K562 (cell line): ENCODE measurements at regions not wholly inside any gene's neighbourhood (a gene's known extent, or its start where the extent isn't known, plus 50 kb on each side); places are given as distances from the start of the nearest gene placed in this dataset.

Experiments
- ATAC-seq: fragments of 200-7000 bp; cut with Tn5 transposase; 3 replicates; pipeline ENCODE4 v1.9.1; 2020; ENCODE audit warnings: moderate library complexity
- BruUV-seq: library from RNA; stranded (reverse); fragments of 400-500 nt; replicated peaks from 2 replicates; lab custom pipeline; 2021; lab: Mats Ljungman, UMichigan
- CTCF ChIA-PET: fragments of 300-600 bp; formaldehyde crosslinking; extraction: SDS; loops from one replicate; lab custom pipeline; 2021; ENCODE audit warnings: low intra/inter-chr PET ratio; lab: Yijun Ruan, JAX
- POLR2A ChIA-PET: fragments of 300-600, 350-650 bp; sonication (Branson Sonifier 250); formaldehyde crosslinking; extraction: SDS; loops from one replicate; lab custom pipeline; 2021; ENCODE audit warnings: antibody characterized with exemption, inconsistent platforms; lab: Yijun Ruan, JAX
- DNase-seq, 4 experiments: peaks; one replicate each; pipeline versions ENCODE4 v3.0.0 to v3.0.0-alpha.2; 2011 to 2018; ENCODE audit warnings: low spot score in 3 of 4, mixed read lengths in 3 of 4; ENCODE audit errors: extremely low read depth in 1 of 4
- FAIRE-seq: peaks from 2 replicates; lab custom pipeline; 2011; peaks lifted over from hg19 to GRCh38; lab: Jason Lieb, UNC
- H2AFZ ChIP-seq: 2 replicates; pipeline ENCODE4 v1.6.0; 2011; ENCODE audit warnings: low read depth, low read length, control low read depth, inconsistent platforms
- H3K27ac ChIP-seq: fragments of 200-600 bp; 3 replicates; pipeline ENCODE4 v1.8.0; 2011; ENCODE audit warnings: low read depth, mild to moderate bottlenecking, control low read depth, inconsistent platforms, low read length, moderate library complexity, mixed read lengths; ENCODE audit errors: extremely low read depth
- H3K27me3 ChIP-seq, 2 experiments: fragments of 300-600 bp in 1 of 2; 2 replicates in 1 of 2; 3 replicates in 1 of 2; pipeline versions ENCODE4 v1.6.0 to v1.8.0; 2011; ENCODE audit warnings: inconsistent platforms in 2 of 2, low read length in 2 of 2, mild to moderate bottlenecking in 1 of 2, mixed read lengths in 1 of 2, moderate library complexity in 1 of 2; ENCODE audit not compliant: control insufficient read depth in 2 of 2, insufficient read depth in 2 of 2
- H3K36me3 ChIP-seq: fragments of 300-600 bp; 3 replicates; pipeline ENCODE4 v1.8.0; 2011; ENCODE audit warnings: mild to moderate bottlenecking, low read length, inconsistent platforms; ENCODE audit not compliant: control insufficient read depth, insufficient read depth
- H3K4me1 ChIP-seq, 2 experiments: fragments of 200-600 bp in 1 of 2; replicated peaks in 1 of 2; 2 replicates in 1 of 2; 3 replicates in 1 of 2; pipeline versions ENCODE4 v1.5.1 to v1.8.0; 2011; ENCODE audit warnings: inconsistent platforms in 2 of 2, low read length in 2 of 2, mild to moderate bottlenecking in 1 of 2, mixed read lengths in 1 of 2, moderate library complexity in 1 of 2; ENCODE audit not compliant: control insufficient read depth in 2 of 2, insufficient read depth in 2 of 2
- H3K4me2 ChIP-seq: 2 replicates; pipeline ENCODE4 v1.6.1; 2011; ENCODE audit warnings: low read length, control low read depth, inconsistent platforms, mixed read lengths; ENCODE audit not compliant: insufficient read depth
- H3K4me3 ChIP-seq: fragments of 200-600 bp; sonication (generic), shearing (Covaris generic); 2 replicates; pipeline ENCODE4 v1.5.1; 2016; ENCODE audit warnings: control low read depth, inconsistent platforms
- H3K79me2 ChIP-seq: fragments of 200-600 bp; 3 replicates; pipeline ENCODE4 v1.8.0; 2011; ENCODE audit warnings: low read length, inconsistent platforms; ENCODE audit not compliant: control insufficient read depth, insufficient read depth
- H3K9ac ChIP-seq, 2 experiments: 2 replicates each; pipeline versions ENCODE4 v1.6.0 to v1.6.1; 2011; ENCODE audit warnings: low read depth in 2 of 2, low read length in 2 of 2, control low read depth in 1 of 2, inconsistent platforms in 1 of 2, mild to moderate bottlenecking in 1 of 2, mixed read lengths in 1 of 2; ENCODE audit not compliant: insufficient read depth in 1 of 2
- H3K9me1 ChIP-seq: one replicate; pipeline ENCODE4 v1.6.0; 2011; ENCODE audit warnings: inconsistent platforms, mild to moderate bottlenecking, low read length, moderate library complexity; ENCODE audit not compliant: control insufficient read depth, insufficient read depth
- H3K9me3 ChIP-seq: replicated peaks from 2 replicates; pipeline ENCODE4 v1.5.1; 2011; ENCODE audit warnings: low read depth, low read length, inconsistent platforms; ENCODE audit not compliant: control insufficient read depth, insufficient read depth
- H4K20me1 ChIP-seq: replicated peaks from 2 replicates; pipeline ENCODE4 v1.6.1; 2011; ENCODE audit warnings: low read length, inconsistent platforms, mixed read lengths; ENCODE audit not compliant: control insufficient read depth, insufficient read depth
- CREB5 ChIP-seq: fragments of 250-450 bp; sonication (Bioruptor Pico); IDR thresholded peaks from 2 replicates; pipeline ENCODE4 v1.5.0; 2020; ENCODE audit warnings: mild to moderate bottlenecking
- POLR2G ChIP-seq: fragments of 200-400 bp; formaldehyde crosslinking; IDR thresholded peaks from 2 replicates; pipeline ENCODE4 v1.6.1; 2017; ENCODE audit warnings: low read depth, mild to moderate bottlenecking, antibody characterized with exemption, low read length, moderate library complexity
- SETDB1 ChIP-seq: IDR thresholded peaks from one replicate; pipeline ENCODE4 v1.6.1; 2012; ENCODE audit warnings: low read length, control low read depth, inconsistent platforms
- ZNF41 ChIP-seq: fragments of 250-450 bp; sonication (Bioruptor Pico); conservative IDR thresholded peaks from 2 replicates; pipeline ENCODE4 v1.4.0; 2020; ENCODE audit warnings: mild to moderate bottlenecking
- ZNF780A ChIP-seq: fragments of 250-450 bp; sonication (Bioruptor Pico); IDR thresholded peaks from 2 replicates; pipeline ENCODE4 v1.5.0; 2021; ENCODE audit warnings: mild to moderate bottlenecking
- WGBS: fragments of 100-300 bp; shearing (Covaris generic); methylation state at CpG from one replicate; pipeline ENCODE4 v1.1.6; 2016; ENCODE audit warnings: low coverage, mixed read lengths; ENCODE audit not compliant: insufficient coverage; ENCODE audit errors: missing lambda C conversion rate; 5-methylcytosine and 5-hydroxymethylcytosine counted together
- in situ Hi-C: fragments of 300-500 bp; cut with MboI; formaldehyde crosslinking; loops from 4 replicates; pipeline ENCODE4 v1.15.0; 2018; ENCODE audit warnings: inconsistent platforms, mixed read lengths
- intact Hi-C: fragments of 100-400 bp; cut with micrococcal nuclease; formaldehyde crosslinking; loops from 2 replicates; pipeline ENCODE4 v1.14.2; 2022
- TF ChIP-seq, protein P1 (sequence below), 2 experiments: fragments of 450-650 bp; IDR thresholded peaks; 2 replicates each; pipeline ENCODE4 v1.6.1; 2018; ENCODE audit warnings: mild to moderate bottlenecking in 2 of 2, low read depth in 1 of 2; ENCODE audit not compliant: partially characterized antibody in 2 of 2

- intact Hi-C loops (no loop called here), in situ Hi-C loops (no loop called here)
- no peak overlapping the region for H3K4me2 ChIP-seq
- no peak overlapping the region for H3K4me3 ChIP-seq
- H3K36me3 ChIP-seq, result no peaks in the 10 kb centered on the region
- no peaks in the 10 kb centered on the region for H3K9me3 ChIP-seq
- ATAC-seq (no peak), FAIRE-seq (no peak), DNase-seq (no peak)
- H3K27me3 ChIP-seq, result 0 out of 5 replicates have a peak, but pooled peaks cover 0 to 3% of the 10 kb centered on the region in 2 experiments
- CTCF ChIA-PET, result no interaction called here
- H4K20me1 ChIP-seq, result no peaks in the 10 kb centered on the region
- H3K9ac ChIP-seq, result no peak overlapping the region
- POLR2A ChIA-PET, result interaction anchor here (0.6 to 0.7 kb wide), 2 partner anchors 98 to 289 kb away, joined by 3 read pairs; no protein-coding TSS in a partner anchor
- H2AFZ ChIP-seq, result no peak overlapping the region
- no peaks in the 10 kb centered on the region for H3K79me2 ChIP-seq
- no peak for TF ChIP-seq CREB5 (CRISPR knock-in tag)
- no peak for TF ChIP-seq ZNF780A (CRISPR knock-in tag)
- TF ChIP-seq SETDB1, result no peak
- TF ChIP-seq, protein P1, sequence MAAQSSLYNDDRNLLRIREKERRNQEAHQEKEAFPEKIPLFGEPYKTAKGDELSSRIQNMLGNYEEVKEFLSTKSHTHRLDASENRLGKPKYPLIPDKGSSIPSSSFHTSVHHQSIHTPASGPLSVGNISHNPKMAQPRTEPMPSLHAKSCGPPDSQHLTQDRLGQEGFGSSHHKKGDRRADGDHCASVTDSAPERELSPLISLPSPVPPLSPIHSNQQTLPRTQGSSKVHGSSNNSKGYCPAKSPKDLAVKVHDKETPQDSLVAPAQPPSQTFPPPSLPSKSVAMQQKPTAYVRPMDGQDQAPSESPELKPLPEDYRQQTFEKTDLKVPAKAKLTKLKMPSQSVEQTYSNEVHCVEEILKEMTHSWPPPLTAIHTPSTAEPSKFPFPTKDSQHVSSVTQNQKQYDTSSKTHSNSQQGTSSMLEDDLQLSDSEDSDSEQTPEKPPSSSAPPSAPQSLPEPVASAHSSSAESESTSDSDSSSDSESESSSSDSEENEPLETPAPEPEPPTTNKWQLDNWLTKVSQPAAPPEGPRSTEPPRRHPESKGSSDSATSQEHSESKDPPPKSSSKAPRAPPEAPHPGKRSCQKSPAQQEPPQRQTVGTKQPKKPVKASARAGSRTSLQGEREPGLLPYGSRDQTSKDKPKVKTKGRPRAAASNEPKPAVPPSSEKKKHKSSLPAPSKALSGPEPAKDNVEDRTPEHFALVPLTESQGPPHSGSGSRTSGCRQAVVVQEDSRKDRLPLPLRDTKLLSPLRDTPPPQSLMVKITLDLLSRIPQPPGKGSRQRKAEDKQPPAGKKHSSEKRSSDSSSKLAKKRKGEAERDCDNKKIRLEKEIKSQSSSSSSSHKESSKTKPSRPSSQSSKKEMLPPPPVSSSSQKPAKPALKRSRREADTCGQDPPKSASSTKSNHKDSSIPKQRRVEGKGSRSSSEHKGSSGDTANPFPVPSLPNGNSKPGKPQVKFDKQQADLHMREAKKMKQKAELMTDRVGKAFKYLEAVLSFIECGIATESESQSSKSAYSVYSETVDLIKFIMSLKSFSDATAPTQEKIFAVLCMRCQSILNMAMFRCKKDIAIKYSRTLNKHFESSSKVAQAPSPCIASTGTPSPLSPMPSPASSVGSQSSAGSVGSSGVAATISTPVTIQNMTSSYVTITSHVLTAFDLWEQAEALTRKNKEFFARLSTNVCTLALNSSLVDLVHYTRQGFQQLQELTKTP (IDR thresholded peaks at IDR 0.05; ENCODE audit: low read depth in 1 of 2, partially characterized antibody in 2 of 2), result no peak
- no peak for TF ChIP-seq POLR2G
- no peak for TF ChIP-seq ZNF41
- H3K9me1 ChIP-seq, result no peaks in the 10 kb centered on the region
- WGBS, result 0% methylated on average over 5 of the region's 5 CpGs
- no peak overlapping the region for H3K27ac ChIP-seq
- no peaks in the 10 kb centered on the region; a peak in 1 of 5 replicates for H3K4me1 ChIP-seq
- BruUV-seq, result no TSS peak
Observed at GRCh38 chr5:174500636-174501035, 223.7 kb upstream of the MSX2 start.
